NCI-H1048 (cell line): ENCODE measurements at regions not wholly inside any gene's neighbourhood (a gene's known extent, or its start where the extent isn't known, plus 50 kb on each side); places are given as distances from the start of the nearest gene placed in this dataset.
"Not testable (repeated sequence)": the region's sequence is repeated elsewhere in the genome, so short reads cannot be mapped to it uniquely, and the experiment has no call there.

Experiments used
- DNase-seq: peaks from one replicate; lab custom pipeline; 2025; lab: John Stamatoyannopoulos, UW

DNA sequence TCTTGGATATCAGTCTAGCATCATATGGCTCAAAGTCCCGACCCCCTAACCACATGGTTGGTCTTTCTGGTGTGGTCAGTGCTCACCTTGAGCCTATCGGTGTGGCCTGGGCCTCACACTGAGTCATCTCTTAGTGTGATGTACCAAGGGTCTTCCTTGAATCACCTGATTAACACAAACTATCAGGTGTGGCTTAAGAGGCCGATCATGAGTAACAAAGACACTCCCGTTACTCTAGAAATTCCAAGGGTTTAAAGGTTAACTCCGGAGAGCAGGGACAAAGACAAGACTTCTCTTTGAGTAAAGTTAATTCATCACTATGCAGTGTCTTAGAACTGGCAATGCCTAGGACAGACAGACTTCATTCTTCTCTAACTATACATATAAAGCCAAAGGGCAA is 52.3 kb upstream of the ARMC3 start:
- DNase-seq, result no peak

DNA sequence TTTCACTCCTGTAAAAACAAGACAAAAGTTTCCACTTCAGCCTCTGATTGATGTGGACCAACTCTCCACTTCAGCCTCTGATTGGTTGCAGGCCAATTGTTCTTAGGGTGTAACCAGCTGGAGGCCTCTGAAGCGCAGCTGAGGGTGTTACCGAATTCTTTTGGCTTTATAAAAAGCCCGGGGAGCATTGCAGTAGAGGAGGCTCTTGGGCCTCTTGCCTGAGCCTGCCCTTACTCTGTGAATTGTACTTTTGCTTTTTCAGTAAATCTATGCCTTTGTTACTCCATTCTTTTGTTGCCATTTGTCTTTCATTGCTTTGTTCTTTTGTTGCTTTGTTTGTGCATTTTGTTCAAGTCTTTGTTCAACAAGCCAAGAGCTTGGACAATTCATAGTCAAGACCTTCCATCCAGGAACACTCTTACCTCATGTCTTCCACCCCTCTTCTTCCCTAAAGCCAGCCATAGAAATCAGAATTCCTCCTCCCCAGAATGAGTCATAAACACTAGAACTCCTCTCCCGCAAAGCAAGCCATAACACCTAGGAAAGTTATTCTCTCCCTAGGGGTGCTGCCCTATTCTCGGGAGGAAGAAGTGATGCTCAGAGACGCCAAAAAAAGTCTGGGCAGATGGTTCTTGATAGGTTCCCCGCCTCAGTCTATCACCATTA is 53.5 kb upstream of the ARMC3 start:
- DNase-seq, result no peak

DNA sequence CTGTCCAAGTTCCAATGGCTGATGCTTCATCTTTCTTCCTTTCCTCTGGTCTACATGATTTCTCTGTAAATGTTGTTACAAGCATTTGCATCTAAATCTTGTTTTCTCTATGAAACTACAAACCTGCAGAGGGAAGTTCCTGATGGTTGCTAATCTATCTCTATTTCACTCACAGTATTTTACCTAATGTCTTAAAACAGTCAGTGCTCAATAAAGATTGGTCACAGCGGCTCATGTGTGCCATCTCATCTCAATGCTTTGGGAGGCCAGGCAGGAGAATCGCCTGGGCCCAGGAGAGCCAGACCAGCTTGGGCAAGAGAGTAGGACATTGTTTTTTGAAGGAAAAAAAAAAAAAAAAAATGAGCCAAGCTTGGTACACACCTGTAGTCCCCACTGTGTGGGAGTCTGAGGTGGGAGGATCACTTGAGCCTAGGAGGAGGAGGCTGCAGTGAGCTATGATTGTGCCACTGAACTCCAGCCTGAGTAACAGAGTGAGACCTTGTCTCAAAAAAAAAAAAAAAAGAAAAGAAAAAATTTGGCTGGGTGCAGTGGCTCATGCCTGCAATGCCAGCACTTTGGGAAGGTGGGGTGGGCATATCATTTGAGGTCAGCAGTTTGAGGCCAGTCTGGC is 71.3 kb upstream of the ARMC3 start:
- no peak for DNase-seq

DNA sequence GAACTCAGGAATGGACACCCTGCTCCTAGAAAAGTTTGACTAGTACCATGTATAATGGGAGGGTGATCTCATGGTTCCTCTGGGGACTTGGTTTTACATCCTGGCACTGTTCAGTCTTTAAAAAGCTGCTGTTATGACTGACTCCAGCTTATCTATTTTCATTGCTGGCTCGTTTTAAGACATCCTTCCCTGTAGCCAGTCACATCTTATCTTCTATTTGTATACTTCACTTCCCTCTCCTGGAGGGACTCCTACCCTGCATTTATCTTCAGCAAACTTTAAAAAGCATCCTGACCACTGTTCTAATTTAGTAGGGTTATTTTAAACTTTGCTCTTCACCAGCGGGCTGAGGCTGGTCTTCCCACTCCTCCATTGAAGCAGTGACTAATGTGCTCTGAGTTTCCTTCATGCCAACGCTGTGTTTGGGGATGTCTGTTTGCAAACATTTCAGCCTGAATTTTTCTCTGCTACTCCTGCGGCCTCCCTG is 72.9 kb upstream of the ARMC3 start:
- no peak for DNase-seq

GRCh38 chr10:22853906-22854447 is 73.9 kb upstream of the ARMC3 start:
- no peak for DNase-seq

DNA sequence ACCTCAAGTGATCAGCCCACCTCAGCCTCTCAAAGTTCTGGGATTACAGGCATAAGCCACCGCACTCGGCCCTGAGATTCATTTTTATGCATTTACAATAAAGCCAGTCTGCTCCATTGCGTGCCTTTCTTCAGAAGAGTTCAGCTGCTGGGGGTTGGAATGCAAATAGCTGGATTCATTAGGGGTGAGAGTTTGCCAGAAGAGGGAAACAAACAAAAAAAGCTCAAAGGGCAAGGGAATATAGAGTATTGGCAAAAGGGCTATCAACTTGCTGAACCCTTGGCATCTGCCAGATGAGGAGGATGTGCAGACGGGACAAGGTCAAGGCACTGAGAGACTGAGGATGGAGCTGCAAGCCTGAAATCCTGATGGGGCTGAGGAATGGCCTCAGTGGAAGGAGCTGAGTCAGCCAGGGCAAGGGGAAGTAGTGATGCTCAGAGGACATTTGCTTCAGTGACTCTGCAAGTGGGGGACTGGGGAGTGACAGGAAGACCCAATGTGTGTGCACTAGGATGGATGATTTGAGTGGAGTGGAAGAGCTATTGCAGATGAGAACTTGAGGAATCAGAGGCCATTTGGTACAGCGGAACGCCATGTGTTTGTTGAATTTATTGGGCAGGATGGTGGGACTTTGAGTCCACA is 75.0 kb upstream of the ARMC3 start:
- DNase-seq, result no peak

DNA sequence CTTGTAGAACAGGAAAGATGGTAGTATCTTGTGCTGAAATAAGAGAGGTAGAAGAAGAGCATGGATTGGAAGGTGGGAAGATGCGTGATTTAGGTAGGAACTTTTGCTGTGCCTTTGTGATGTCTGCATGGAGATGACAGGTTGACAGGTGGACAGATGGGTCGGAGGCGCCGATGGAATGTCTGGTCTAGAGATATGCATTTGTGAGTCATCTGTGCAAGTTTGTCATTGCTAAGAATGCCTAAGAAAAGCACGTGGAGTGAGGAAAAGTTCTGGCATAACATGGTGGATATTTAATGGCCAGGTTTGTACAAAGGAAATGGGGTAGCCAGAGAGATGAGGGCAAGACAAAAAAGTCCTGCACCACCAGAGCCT is 76.0 kb upstream of the ARMC3 start:
- DNase-seq, result no peak

- DNase-seq, result no peak
Measured at GRCh38 chr10:22850541-22850940, 77.3 kb upstream of the ARMC3 start.

DNA sequence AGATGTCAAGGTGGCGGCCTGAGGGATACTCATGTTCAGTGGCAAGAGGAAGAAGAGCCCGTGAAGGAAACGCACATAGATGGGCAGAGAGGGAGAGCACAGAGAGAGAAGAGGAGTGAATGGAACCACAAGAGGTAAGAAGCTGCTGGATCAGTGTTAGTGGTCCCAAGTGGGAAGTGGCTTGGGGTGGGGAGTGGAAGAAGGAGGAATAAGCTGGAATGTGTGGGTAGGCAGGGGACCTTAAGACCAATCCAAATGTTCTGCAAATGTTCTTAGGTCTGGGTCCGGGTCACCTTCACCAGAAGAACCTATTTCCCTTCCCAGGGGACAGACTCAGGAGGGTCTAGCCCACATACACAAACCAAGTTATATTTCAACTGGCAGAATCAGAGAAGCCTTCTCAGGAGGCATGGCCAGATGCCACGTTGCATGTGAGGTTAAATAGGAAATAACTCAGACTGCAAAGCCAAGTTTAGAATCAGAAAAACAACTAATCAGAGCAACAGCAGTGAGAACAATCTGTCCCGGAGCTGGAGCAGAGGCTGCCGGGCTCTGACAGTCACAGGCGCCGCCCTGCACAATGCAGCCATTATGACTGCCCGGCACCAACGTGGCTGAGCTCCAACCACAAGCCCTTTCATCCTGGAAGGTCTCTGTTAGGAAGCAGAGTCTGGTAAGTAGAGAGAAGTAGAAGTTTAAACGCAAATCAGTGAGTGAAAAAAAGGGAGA is 78.6 kb upstream of the ARMC3 start:
- DNase-seq, result no peak

DNA sequence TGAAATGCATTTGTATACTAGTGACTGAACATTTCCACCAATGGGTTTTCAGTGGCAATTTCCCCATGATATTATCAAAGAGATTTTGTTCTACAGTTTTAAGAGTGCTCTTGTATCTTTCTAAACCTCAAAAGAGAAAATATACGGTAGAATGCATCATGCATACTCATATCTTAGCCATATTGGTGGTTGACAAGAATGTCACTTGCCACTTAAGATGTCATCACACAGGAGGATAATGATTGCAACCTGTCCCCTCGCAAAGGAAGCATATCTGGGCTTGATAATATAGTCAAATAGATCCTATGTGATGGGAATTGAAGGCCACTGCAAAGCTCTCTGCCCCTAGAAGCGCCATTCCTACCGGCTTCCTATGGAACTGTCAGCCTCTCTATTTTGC is 79.3 kb upstream of the ARMC3 start:
- no peak for DNase-seq

GRCh38 chr10:22846294-22846693 is 81.6 kb upstream of the ARMC3 start:
- DNase-seq, result no peak

DNA sequence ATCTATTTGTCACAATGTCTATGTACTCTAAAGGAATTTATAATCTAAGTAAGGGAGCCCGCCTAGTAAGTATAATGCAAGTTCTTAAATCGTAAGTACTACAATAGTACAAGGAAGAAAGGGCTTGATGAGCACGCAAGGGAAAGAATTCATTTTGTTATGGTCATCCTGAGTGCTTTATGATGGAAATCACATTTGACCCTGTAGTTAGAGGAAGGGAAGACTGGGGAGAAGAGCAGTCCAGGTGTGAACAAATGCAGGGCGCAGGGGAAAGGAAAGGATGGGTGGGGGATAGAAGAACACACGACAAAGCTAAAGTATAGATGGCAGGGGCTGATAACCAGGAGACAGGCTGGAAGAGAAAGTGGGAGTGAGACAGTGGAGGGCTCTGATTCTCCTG is 88.2 kb upstream of the ARMC3 start:
- DNase-seq, result no peak

GRCh38 chr10:22837771-22838170 is 90.1 kb upstream of the ARMC3 start:
- no peak for DNase-seq

DNA sequence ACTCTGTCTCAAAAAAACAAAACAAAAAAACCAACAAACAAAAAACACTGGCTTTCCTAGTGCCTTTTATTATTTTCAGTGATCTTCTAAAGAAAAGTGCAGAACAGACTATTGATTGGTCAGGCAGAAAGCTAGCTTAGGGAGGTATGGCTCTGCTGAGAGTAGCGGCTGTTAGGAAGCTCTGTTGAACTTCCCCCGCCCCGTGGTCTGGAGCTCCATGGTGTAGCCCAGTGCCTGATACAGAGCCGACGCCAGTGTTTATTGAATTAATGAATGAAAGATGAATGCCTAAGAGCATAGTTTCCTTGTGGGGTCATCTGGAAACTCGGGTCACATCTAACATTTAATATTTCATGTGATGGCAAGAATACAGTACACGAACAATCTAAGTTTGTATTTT is 90.5 kb upstream of the ARMC3 start:
- DNase-seq, result no peak

GRCh38 chr10:22834471-22834870 is 93.4 kb upstream of the ARMC3 start:
- DNase-seq, result no peak

GRCh38 chr10:22833781-22834180 is 94.1 kb upstream of the ARMC3 start:
- DNase-seq, result peak; percentile 62

DNA sequence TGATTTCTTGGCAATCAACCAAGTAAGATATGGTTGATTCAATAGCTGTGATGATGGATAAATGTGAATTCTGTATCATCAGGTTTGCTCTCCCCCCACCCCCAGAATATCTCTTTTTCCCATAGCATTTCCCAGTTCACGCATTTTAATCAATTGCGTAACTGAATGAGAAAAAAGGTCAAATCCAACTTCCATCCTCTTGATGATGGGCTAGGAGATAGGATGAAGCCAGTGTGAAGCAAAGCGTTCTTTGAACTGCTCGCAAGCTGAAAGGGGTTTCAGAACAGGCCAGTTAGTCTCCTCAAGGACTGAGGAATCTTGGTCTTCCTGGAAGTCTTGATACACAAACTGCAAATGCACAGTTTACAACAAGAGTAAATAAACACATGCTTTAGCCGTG is 94.5 kb upstream of the ARMC3 start:
- no peak for DNase-seq

DNA sequence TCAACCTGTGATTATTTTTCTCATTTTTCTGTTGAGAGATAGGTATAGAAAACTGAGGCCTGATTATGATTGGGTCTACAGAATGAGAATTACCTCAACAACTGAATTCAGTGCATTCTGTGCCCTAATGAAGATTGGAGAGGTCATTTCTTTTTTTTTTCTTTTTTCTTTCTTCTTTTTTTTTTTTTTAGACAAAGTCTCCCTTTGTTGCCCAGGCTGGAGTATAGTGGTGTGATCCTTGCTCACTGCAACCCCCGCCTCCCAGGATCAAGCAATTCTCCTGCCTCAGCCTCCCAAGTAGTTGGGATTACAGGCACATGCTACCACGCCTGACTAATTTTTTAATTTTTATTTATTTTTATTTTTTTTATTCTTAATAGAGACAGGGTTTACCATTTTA is 95.0 kb upstream of the ARMC3 start:
- DNase-seq, result no peak

DNA sequence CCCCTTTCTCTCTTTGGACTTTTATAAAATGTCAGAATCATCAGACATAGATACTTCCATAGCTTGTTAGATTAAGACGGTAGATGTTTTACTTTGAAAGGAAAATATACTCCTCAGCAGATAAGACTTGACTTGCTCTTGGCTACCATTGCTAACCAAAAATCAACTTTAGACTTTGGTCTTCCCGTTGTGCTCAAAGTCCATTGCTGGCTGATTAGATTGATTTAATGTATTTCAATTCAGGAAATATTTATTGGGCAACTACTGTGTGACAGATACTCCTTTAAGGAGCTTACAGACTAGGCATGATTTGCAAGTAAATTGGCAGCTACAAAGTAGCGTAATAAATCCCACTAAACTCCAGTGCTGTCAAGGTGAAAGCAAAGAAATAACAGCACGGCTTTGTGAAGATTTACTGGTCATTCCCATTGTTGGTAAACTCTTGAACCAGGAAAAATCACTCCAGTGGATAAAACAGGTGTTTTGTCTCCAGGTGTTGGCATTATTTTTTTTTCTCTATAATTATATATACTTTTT is 95.7 kb upstream of the ARMC3 start:
- DNase-seq, result no peak

GRCh38 chr10:22831586-22831985 is 96.3 kb upstream of the ARMC3 start:
- no peak for DNase-seq

- not testable (repeated sequence) for DNase-seq
Measured at GRCh38 chr10:22828712-22829111, 99.1 kb upstream of the ARMC3 start.

DNA sequence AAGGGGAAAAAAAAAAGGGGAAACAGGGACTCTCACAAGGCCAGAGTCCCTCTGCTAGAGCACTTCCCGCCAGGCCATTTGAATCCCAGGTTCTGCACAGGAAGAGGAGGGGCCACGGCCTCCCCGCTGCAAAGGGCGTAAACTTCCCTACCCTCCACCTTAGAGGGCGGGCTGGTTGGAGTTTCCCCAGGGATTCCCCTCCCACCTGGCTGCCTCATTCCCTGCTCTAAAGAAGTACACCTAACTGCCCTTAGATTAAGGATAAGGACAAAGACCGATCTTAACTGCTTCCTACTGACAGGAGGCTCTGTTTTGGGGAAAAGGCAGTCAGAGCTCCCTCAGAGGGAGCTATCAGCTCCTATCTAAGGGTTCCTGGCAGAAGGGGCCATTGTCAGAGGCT is 102.0 kb upstream of the ARMC3 start:
- DNase-seq, result no peak
